K562 (cell line): ENCODE measurements at regions not wholly inside any gene's neighbourhood (a gene's known extent, or its start where the extent isn't known, plus 50 kb on each side); places are given as distances from the start of the nearest gene placed in this dataset.

Experiments
- BRD4 ChIP-seq: fragments of 200-600 bp; sonication (generic); IDR thresholded peaks from 2 replicates; pipeline ENCODE4 v1.6.1; 2017; ENCODE audit warnings: inconsistent platforms
- BRD9 ChIP-seq: fragments of 450-650 bp; IDR thresholded peaks from 2 replicates; pipeline ENCODE4 v1.6.1; 2018; ENCODE audit warnings: low read depth; ENCODE audit not compliant: partially characterized antibody
- CBX5 ChIP-seq: IDR thresholded peaks from 2 replicates; pipeline ENCODE4 v1.6.1; 2014; ENCODE audit warnings: low read depth, borderline replicate concordance
- ELF1 ChIP-seq: fragments of 200-800 bp; sonication (Bioruptor generic); IDR thresholded peaks from 2 replicates; pipeline ENCODE4 v1.6.1; 2016; ENCODE audit warnings: missing genetic modification characterization, missing compliant biosample characterization
- ETV5 ChIP-seq: sonication (generic); formaldehyde crosslinking; IDR thresholded peaks from 2 replicates; pipeline ENCODE4 v1.4.0; 2020; ENCODE audit warnings: low read depth, mild to moderate bottlenecking, missing genetic modification reagents
- NBN ChIP-seq: fragments of 450-650 bp; IDR thresholded peaks from 2 replicates; pipeline ENCODE4 v1.6.1; 2016; ENCODE audit warnings: low read depth, mild to moderate bottlenecking
- NFXL1 ChIP-seq: fragments of 450-650 bp; formaldehyde crosslinking; IDR thresholded peaks from 2 replicates; pipeline ENCODE4 v1.4.0; 2021; ENCODE audit warnings: mild to moderate bottlenecking
- SMARCE1 ChIP-seq: fragments of 450-650 bp; IDR thresholded peaks from 2 replicates; pipeline ENCODE4 v1.7.1; 2016; ENCODE audit warnings: mild to moderate bottlenecking
- SNRNP70 ChIP-seq: fragments of 200-400 bp; formaldehyde crosslinking; optimal IDR thresholded peaks from 2 replicates; pipeline ENCODE3; 2017; ENCODE audit warnings: low read depth, low read length
- SREBF2 ChIP-seq: sonication (generic); formaldehyde crosslinking; IDR thresholded peaks from 2 replicates; pipeline ENCODE4 v1.4.0; 2020; ENCODE audit warnings: mild to moderate bottlenecking, missing genetic modification reagents
- VEZF1 ChIP-seq: fragments of 200-800 bp; sonication (Bioruptor generic); IDR thresholded peaks from 2 replicates; pipeline ENCODE4 v1.6.1; 2017; ENCODE audit warnings: missing genetic modification characterization, missing compliant biosample characterization
- ZNF197 ChIP-seq: fragments of 200-800 bp; sonication (Bioruptor generic); IDR thresholded peaks from 2 replicates; pipeline ENCODE4 v1.6.1; 2016; ENCODE audit warnings: low read depth, missing genetic modification characterization, missing compliant biosample characterization
- ZNF274 ChIP-seq: IDR thresholded peaks from 2 replicates; pipeline ENCODE4 v1.6.1; 2011; ENCODE audit warnings: low read depth, mild to moderate bottlenecking, low read length, moderate library complexity, borderline replicate concordance
- ZNF318 ChIP-seq, 2 experiments: fragments of 450-650 bp; IDR thresholded peaks; 2 replicates each; pipeline ENCODE4 v1.6.1; 2016; ENCODE audit warnings: mild to moderate bottlenecking in 2 of 2, borderline replicate concordance in 1 of 2, low read depth in 1 of 2, moderate library complexity in 1 of 2

GRCh38 chr18:7382328-7383001 is 151.6 kb downstream of the LRRC30 start (continued):
- TF ChIP-seq ZNF318 (IDR thresholded peaks at IDR 0.05; ENCODE audit: borderline replicate concordance in 1 of 2, low read depth in 1 of 2) = no peak
- TF ChIP-seq SNRNP70 = no peak
- no peak for TF ChIP-seq CBX5
- TF ChIP-seq ZNF197 (CRISPR knock-in tag) = no peak
- no peak for TF ChIP-seq NBN
- TF ChIP-seq ELF1 = no peak
- no peak for TF ChIP-seq ZNF274
- TF ChIP-seq SREBF2 (CRISPR knock-in tag) = no peak
- TF ChIP-seq VEZF1 (CRISPR knock-in tag) = no peak
- no peak for TF ChIP-seq SMARCE1
- no peak for TF ChIP-seq BRD4
- no peak for TF ChIP-seq ETV5 (CRISPR knock-in tag)
- TF ChIP-seq NFXL1 = no peak
- TF ChIP-seq BRD9 = no peak
